Lower lobe of right lung (tissue), 2 donors: ENCODE measurements at regions not wholly inside any gene's neighbourhood (a gene's known extent, or its start where the extent isn't known, plus 50 kb on each side); places are given as distances from the start of the nearest gene placed in this dataset.

Experiments
- ATAC-seq, 2 donors: fragments of 200-7000 bp; cut with Tn5 transposase; one replicate each; pipeline ENCODE4 v1.9.1; 2020 to 2022; ENCODE audit warnings: mild to moderate bottlenecking in 2 of 2, moderate library complexity in 2 of 2
- DNase-seq: peaks from one replicate; pipeline ENCODE4 v3.0.0-alpha.2; 2020
- H3K27ac ChIP-seq: fragments of 200-600 bp; one replicate; pipeline ENCODE4 v1.8.0; 2022
- H3K27me3 ChIP-seq: fragments of 200-600 bp; one replicate; pipeline ENCODE4 v1.8.0; 2022; ENCODE audit warnings: low read depth
- H3K36me3 ChIP-seq: fragments of 200-600 bp; one replicate; pipeline ENCODE4 v1.8.0; 2022; ENCODE audit warnings: mild to moderate bottlenecking
- H3K4me1 ChIP-seq: fragments of 200-600 bp; one replicate; pipeline ENCODE4 v1.8.0; 2022
- H3K4me3 ChIP-seq: fragments of 200-600 bp; one replicate; pipeline ENCODE4 v1.8.0; 2022; ENCODE audit warnings: mild to moderate bottlenecking
- H3K9me3 ChIP-seq: fragments of 200-600 bp; one replicate; pipeline ENCODE4 v1.8.0; 2022
- intact Hi-C: fragments of 100-400 bp; cut with DNase I; formaldehyde crosslinking; loops from one replicate; pipeline ENCODE4 v1.11.0; 2022
- TF ChIP-seq, protein P1 (sequence below): fragments of 200-600 bp; IDR thresholded peaks from one replicate; pipeline ENCODE4 v1.8.0; 2022; ENCODE audit warnings: antibody characterized with exemption, mild to moderate bottlenecking
- donor health status: DM: no; HTN: yes; CAD: no; lungs with severe emphysema.

- intact Hi-C loops = no loop called here
- Histone ChIP-seq H3K4me3 (no peak overlapping the region), H3K27ac (no peak overlapping the region), H3K27me3 (no peaks in the 10 kb centered on the region), H3K36me3 (no peaks in the 10 kb centered on the region), H3K9me3 (no peaks in the 10 kb centered on the region), H3K4me1 (no peaks in the 10 kb centered on the region)
- TF ChIP-seq, protein P1, sequence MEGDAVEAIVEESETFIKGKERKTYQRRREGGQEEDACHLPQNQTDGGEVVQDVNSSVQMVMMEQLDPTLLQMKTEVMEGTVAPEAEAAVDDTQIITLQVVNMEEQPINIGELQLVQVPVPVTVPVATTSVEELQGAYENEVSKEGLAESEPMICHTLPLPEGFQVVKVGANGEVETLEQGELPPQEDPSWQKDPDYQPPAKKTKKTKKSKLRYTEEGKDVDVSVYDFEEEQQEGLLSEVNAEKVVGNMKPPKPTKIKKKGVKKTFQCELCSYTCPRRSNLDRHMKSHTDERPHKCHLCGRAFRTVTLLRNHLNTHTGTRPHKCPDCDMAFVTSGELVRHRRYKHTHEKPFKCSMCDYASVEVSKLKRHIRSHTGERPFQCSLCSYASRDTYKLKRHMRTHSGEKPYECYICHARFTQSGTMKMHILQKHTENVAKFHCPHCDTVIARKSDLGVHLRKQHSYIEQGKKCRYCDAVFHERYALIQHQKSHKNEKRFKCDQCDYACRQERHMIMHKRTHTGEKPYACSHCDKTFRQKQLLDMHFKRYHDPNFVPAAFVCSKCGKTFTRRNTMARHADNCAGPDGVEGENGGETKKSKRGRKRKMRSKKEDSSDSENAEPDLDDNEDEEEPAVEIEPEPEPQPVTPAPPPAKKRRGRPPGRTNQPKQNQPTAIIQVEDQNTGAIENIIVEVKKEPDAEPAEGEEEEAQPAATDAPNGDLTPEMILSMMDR = no peak
- ATAC-seq (no peak), DNase-seq (no peak)
Measured at GRCh38 chr20:39553120-39553519, 591.0 kb downstream of the DHX35 start.

DNA sequence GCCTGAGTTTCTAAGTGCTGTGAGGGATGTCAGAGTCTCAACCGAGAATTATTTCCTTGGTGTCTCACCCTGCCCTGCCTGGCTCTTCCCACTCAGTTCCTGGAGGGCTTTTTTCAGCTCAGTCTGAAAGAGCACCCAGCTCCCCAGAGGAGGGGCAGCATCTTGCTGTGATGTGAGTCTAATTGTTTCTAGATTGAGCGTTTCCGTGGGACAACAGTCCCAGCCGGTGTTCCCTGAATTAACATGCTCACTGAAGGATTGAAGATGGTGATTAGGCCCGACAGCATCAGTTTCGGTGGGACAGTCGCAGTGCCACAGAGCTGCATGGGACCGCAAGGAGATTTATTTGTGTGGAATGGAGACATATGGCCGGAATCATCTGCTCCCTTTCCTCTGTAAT is 587.6 kb downstream of the DHX35 start:
- intact Hi-C loops = no loop called here
- no peak for ATAC-seq
- H3K36me3 ChIP-seq = no peaks in the 10 kb centered on the region
- no peaks in the 10 kb centered on the region for H3K4me1 ChIP-seq
- no peaks in the 10 kb centered on the region for H3K9me3 ChIP-seq
- DNase-seq = no peak
- TF ChIP-seq, protein P1 = no peak
- no peak overlapping the region for H3K27ac ChIP-seq
- H3K27me3 ChIP-seq = no peaks in the 10 kb centered on the region
- H3K4me3 ChIP-seq = no peak overlapping the region

- Histone ChIP-seq H3K27ac (no peak overlapping the region), H3K36me3 (no peaks in the 10 kb centered on the region), H3K4me1 (no peaks in the 10 kb centered on the region), H3K4me3 (no peak overlapping the region), H3K9me3 (no peaks in the 10 kb centered on the region), H3K27me3 (no peaks in the 10 kb centered on the region)
- intact Hi-C loops = no loop called here
- DNase-seq (no peak), ATAC-seq (no peak)
- TF ChIP-seq, protein P1 = no peak
Measured at GRCh38 chr20:39547546-39548408, 585.6 kb downstream of the DHX35 start.

DNA sequence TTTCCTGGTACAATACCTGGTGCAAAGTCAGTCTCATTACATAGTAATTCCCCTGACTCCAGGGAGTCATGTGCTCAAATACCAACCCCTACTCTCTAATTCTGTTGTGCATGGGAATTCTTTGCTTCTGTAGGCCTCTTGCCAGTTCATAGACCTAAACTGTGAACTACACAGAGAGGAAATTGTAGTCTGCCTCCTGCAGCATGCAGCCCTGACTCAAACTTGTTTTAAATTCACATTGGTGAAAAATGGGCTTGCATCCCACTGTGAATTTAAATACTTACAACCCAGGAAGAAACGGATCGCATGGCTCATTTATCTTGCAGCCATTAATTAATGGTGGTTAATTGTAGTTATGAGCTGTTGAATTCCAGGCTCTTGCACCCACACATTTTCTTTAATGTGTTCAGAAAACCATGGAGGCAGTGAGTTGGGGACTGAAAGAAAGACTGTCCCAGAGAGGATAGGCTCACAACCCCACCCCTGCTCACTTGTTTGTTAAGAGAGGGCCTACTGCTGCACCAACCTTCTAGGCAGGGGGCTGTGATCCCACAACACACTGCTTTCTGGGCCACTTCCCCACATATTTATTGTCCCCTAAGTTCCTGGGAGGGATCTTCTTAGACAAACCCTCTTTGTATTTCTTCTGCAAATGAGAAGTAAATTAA is 579.1 kb downstream of the DHX35 start:
- no peak overlapping the region for H3K27ac ChIP-seq
- H3K4me1 ChIP-seq = no peaks in the 10 kb centered on the region
- no peak for ATAC-seq
- no peaks in the 10 kb centered on the region for H3K36me3 ChIP-seq
- no peak overlapping the region for H3K4me3 ChIP-seq
- H3K27me3 ChIP-seq = no peaks in the 10 kb centered on the region
- no peak for DNase-seq
- TF ChIP-seq, protein P1 = no peak
- intact Hi-C loops = no loop called here
- H3K9me3 ChIP-seq = no peaks in the 10 kb centered on the region

DNA sequence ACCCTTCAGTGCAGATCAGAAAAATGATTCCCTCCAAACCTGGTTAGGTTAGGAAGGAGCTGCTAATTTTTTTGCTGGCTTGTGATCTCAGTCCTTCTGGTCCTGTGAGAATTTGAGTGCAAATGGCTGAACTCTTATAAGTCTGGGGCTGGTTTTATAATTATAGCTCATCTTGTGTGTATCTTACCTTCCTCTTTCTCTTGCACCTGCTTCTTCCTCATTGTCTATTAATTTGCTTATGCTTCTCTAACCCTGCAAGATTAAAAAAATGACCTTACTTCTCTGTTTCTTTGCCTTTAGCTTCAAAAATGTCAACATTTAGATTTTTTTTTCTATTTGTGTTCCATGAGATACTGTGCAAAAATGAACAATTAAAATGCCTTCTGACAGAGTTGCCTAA is 576.2 kb downstream of the DHX35 start:
- no peaks in the 10 kb centered on the region for H3K27me3 ChIP-seq
- no peaks in the 10 kb centered on the region for H3K4me1 ChIP-seq
- no peak overlapping the region for H3K27ac ChIP-seq
- no peaks in the 10 kb centered on the region for H3K36me3 ChIP-seq
- H3K4me3 ChIP-seq = no peak overlapping the region
- ATAC-seq = no peak
- DNase-seq = no peak
- no peaks in the 10 kb centered on the region for H3K9me3 ChIP-seq
- intact Hi-C loops = no loop called here
- TF ChIP-seq, protein P1 = no peak
